ENCODE measurements at regions not wholly inside any gene's neighbourhood (a gene's known extent, or its start where the extent isn't known, plus 50 kb on each side); places are given as distances from the start of the nearest gene placed in this dataset.

GRCh38 chr10:4651404-4652037 is 174.5 kb upstream of the AKR1E2 start:
- TF ChIP-seq, protein P1, sequence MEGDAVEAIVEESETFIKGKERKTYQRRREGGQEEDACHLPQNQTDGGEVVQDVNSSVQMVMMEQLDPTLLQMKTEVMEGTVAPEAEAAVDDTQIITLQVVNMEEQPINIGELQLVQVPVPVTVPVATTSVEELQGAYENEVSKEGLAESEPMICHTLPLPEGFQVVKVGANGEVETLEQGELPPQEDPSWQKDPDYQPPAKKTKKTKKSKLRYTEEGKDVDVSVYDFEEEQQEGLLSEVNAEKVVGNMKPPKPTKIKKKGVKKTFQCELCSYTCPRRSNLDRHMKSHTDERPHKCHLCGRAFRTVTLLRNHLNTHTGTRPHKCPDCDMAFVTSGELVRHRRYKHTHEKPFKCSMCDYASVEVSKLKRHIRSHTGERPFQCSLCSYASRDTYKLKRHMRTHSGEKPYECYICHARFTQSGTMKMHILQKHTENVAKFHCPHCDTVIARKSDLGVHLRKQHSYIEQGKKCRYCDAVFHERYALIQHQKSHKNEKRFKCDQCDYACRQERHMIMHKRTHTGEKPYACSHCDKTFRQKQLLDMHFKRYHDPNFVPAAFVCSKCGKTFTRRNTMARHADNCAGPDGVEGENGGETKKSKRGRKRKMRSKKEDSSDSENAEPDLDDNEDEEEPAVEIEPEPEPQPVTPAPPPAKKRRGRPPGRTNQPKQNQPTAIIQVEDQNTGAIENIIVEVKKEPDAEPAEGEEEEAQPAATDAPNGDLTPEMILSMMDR (IDR thresholded peaks at IDR 0.05; ENCODE audit: low read depth, low read length, missing input control): no peak
- TF ChIP-seq MAX (IDR thresholded peaks at IDR 0.05): no peak
- TF ChIP-seq TAF1 (conservative IDR thresholded peaks at IDR 0.05): no peak
- no peak for TF ChIP-seq RXRA (IDR thresholded peaks at IDR 0.05)
- TF ChIP-seq, protein P2, sequence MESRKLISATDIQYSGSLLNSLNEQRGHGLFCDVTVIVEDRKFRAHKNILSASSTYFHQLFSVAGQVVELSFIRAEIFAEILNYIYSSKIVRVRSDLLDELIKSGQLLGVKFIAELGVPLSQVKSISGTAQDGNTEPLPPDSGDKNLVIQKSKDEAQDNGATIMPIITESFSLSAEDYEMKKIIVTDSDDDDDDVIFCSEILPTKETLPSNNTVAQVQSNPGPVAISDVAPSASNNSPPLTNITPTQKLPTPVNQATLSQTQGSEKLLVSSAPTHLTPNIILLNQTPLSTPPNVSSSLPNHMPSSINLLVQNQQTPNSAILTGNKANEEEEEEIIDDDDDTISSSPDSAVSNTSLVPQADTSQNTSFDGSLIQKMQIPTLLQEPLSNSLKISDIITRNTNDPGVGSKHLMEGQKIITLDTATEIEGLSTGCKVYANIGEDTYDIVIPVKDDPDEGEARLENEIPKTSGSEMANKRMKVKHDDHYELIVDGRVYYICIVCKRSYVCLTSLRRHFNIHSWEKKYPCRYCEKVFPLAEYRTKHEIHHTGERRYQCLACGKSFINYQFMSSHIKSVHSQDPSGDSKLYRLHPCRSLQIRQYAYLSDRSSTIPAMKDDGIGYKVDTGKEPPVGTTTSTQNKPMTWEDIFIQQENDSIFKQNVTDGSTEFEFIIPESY (IDR thresholded peaks at IDR 0.05): no peak
- no peak for TF ChIP-seq ATF3 (IDR thresholded peaks at IDR 0.05)
- TF ChIP-seq FOXA1 (IDR thresholded peaks at IDR 0.05): no peak
- no peak for TF ChIP-seq YY1 (IDR thresholded peaks at IDR 0.05)
- TF ChIP-seq REST (IDR thresholded peaks at IDR 0.05): no peak
- TF ChIP-seq GABPA (IDR thresholded peaks at IDR 0.05 in 1 of 2, conservative IDR thresholded peaks at IDR 0.05 in 1 of 2): no peak
- no peak for TF ChIP-seq JUND (IDR thresholded peaks at IDR 0.05)

All from liver (tissue), 3 donors.